ENCODE measurements at regions not wholly inside any gene's neighbourhood (a gene's known extent, or its start where the extent isn't known, plus 50 kb on each side); places are given as distances from the start of the nearest gene placed in this dataset.
"Not testable (repeated sequence)": the region's sequence is repeated elsewhere in the genome, so short reads cannot be mapped to it uniquely, and the experiment has no call there.

GRCh38 chr9:39534897-39535296 is 179.4 kb downstream of the SPATA31A1 start:
- H3K4me3 ChIP-seq; H3K9me3 ChIP-seq; intact Hi-C loops (cut with DNase I; ENCODE audit: low total_unique reads); H3K27me3 ChIP-seq; H3K27ac ChIP-seq; H3K36me3 ChIP-seq; H3K4me1 ChIP-seq; DNase-seq: not testable (repeated sequence)

GRCh38 chr9:39542157-39542556 is 186.7 kb downstream of the SPATA31A1 start:
- H3K27me3 ChIP-seq; H3K27ac ChIP-seq; H3K4me3 ChIP-seq; DNase-seq; H3K4me1 ChIP-seq; H3K36me3 ChIP-seq; H3K9me3 ChIP-seq; intact Hi-C loops (cut with DNase I; ENCODE audit: low total_unique reads): not testable (repeated sequence)

- DNase-seq; H3K9me3 ChIP-seq; H3K4me3 ChIP-seq; H3K27ac ChIP-seq; H3K4me1 ChIP-seq; intact Hi-C loops (cut with DNase I; ENCODE audit: low total_unique reads); H3K36me3 ChIP-seq; H3K27me3 ChIP-seq: not testable (repeated sequence)
These were observed 189.6 kb downstream of the SPATA31A1 start for GRCh38 chr9:39545079-39545478.

GRCh38 chr9:39550573-39550972 is 195.1 kb downstream of the SPATA31A1 start:
- H3K27me3 ChIP-seq; H3K27ac ChIP-seq; H3K4me1 ChIP-seq; H3K36me3 ChIP-seq; intact Hi-C loops (cut with DNase I; ENCODE audit: low total_unique reads); DNase-seq; H3K9me3 ChIP-seq; H3K4me3 ChIP-seq: not testable (repeated sequence)

- H3K9me3 ChIP-seq; H3K27ac ChIP-seq; H3K27me3 ChIP-seq; H3K4me1 ChIP-seq; intact Hi-C loops (cut with DNase I; ENCODE audit: low total_unique reads); H3K36me3 ChIP-seq; H3K4me3 ChIP-seq; DNase-seq: not testable (repeated sequence)
These were observed 196.1 kb downstream of the SPATA31A1 start for GRCh38 chr9:39551544-39551943.

- H3K4me3 ChIP-seq; DNase-seq; H3K4me1 ChIP-seq; H3K9me3 ChIP-seq; intact Hi-C loops (cut with DNase I; ENCODE audit: low total_unique reads); H3K27ac ChIP-seq; H3K36me3 ChIP-seq; H3K27me3 ChIP-seq: not testable (repeated sequence)
These were observed 196.9 kb downstream of the SPATA31A1 start for GRCh38 chr9:39552242-39552881.

GRCh38 chr9:39554352-39554751 is 198.9 kb downstream of the SPATA31A1 start:
- H3K9me3 ChIP-seq; H3K4me3 ChIP-seq; H3K27ac ChIP-seq; intact Hi-C loops (cut with DNase I; ENCODE audit: low total_unique reads); H3K4me1 ChIP-seq; H3K27me3 ChIP-seq; DNase-seq; H3K36me3 ChIP-seq: not testable (repeated sequence)

GRCh38 chr9:39559384-39559783 is 203.9 kb downstream of the SPATA31A1 start:
- intact Hi-C loops (cut with DNase I; ENCODE audit: low total_unique reads); H3K27ac ChIP-seq; H3K4me3 ChIP-seq; H3K27me3 ChIP-seq; H3K4me1 ChIP-seq; H3K36me3 ChIP-seq; H3K9me3 ChIP-seq; DNase-seq: not testable (repeated sequence)

- H3K9me3 ChIP-seq; H3K4me3 ChIP-seq; DNase-seq; H3K36me3 ChIP-seq; H3K4me1 ChIP-seq; intact Hi-C loops (cut with DNase I; ENCODE audit: low total_unique reads); H3K27ac ChIP-seq; H3K27me3 ChIP-seq: not testable (repeated sequence)
These were observed 211.3 kb downstream of the SPATA31A1 start for GRCh38 chr9:39566782-39567181.

- H3K27me3 ChIP-seq; H3K4me1 ChIP-seq; intact Hi-C loops (cut with DNase I; ENCODE audit: low total_unique reads); H3K9me3 ChIP-seq; DNase-seq; H3K4me3 ChIP-seq; H3K27ac ChIP-seq; H3K36me3 ChIP-seq: not testable (repeated sequence)
These were observed 211.9 kb downstream of the SPATA31A1 start for GRCh38 chr9:39567396-39567795.

- H3K36me3 ChIP-seq; intact Hi-C loops (cut with DNase I; ENCODE audit: low total_unique reads); H3K4me3 ChIP-seq; H3K9me3 ChIP-seq; DNase-seq; H3K4me1 ChIP-seq; H3K27me3 ChIP-seq; H3K27ac ChIP-seq: not testable (repeated sequence)
These were observed 213.4 kb downstream of the SPATA31A1 start for GRCh38 chr9:39568900-39569299.

GRCh38 chr9:39573024-39574022 is 217.9 kb downstream of the SPATA31A1 start:
- H3K36me3 ChIP-seq; H3K4me1 ChIP-seq; H3K27ac ChIP-seq; H3K9me3 ChIP-seq; intact Hi-C loops (cut with DNase I; ENCODE audit: low total_unique reads); DNase-seq; H3K27me3 ChIP-seq; H3K4me3 ChIP-seq: not testable (repeated sequence)

GRCh38 chr9:39579000-39579399 is 223.5 kb downstream of the SPATA31A1 start:
- H3K4me3 ChIP-seq; intact Hi-C loops (cut with DNase I; ENCODE audit: low total_unique reads); H3K9me3 ChIP-seq; DNase-seq; H3K27ac ChIP-seq; H3K27me3 ChIP-seq; H3K36me3 ChIP-seq; H3K4me1 ChIP-seq: not testable (repeated sequence)
